ENCODE measurements at regions not wholly inside any gene's neighbourhood (a gene's known extent, or its start where the extent isn't known, plus 50 kb on each side); places are given as distances from the start of the nearest gene placed in this dataset.

GRCh38 chr6:127030836-127031235, 87.6 kb upstream of the RSPO3 start:
- no peaks in the 10 kb centered on the region for H3K36me3 ChIP-seq (replicated peaks)
- H3K4me1 ChIP-seq, result peaks cover 5% of the 10 kb centered on the region
- no peak overlapping the region for H3K4me3 ChIP-seq
- in situ Hi-C loops (cut with MboI; ENCODE audit: low sequenced_read_pairs), result no loop called here
- H3K9me3 ChIP-seq, result no peaks in the 10 kb centered on the region
- H3K27me3 ChIP-seq (ENCODE audit: low read depth), result no peaks in the 10 kb centered on the region
- DNase-seq (ENCODE audit: low spot score in 2 of 2), result no peak

GRCh38 chr6:127031511-127031910, 87.0 kb upstream of the RSPO3 start:
- Histone ChIP-seq H3K9me3 (no peaks in the 10 kb centered on the region), H3K4me3 (no peak overlapping the region), H3K27me3 (ENCODE audit: low read depth) (no peaks in the 10 kb centered on the region), H3K36me3 (replicated peaks) (no peaks in the 10 kb centered on the region), H3K4me1 (peaks cover 2% of the 10 kb centered on the region; the same call in 1 of the 2 replicates)
- no peak for DNase-seq (ENCODE audit: low spot score in 2 of 2)
- in situ Hi-C loops (cut with MboI; ENCODE audit: low sequenced_read_pairs), result no loop called here

GRCh38 chr6:127032971-127033370, 85.5 kb upstream of the RSPO3 start:
- in situ Hi-C loops (cut with MboI; ENCODE audit: low sequenced_read_pairs), result no loop called here

GRCh38 chr6:127051571-127052260, 66.8 kb upstream of the RSPO3 start:
- in situ Hi-C loops (cut with MboI; ENCODE audit: low sequenced_read_pairs), result no loop called here
- no peak overlapping the region for H3K4me3 ChIP-seq

More at GRCh38 chr6:127032971-127033370, 85.5 kb upstream of the RSPO3 start:
- Histone ChIP-seq H3K9me3 (no peaks in the 10 kb centered on the region), H3K4me3 (no peak overlapping the region), H3K27me3 (ENCODE audit: low read depth) (peaks cover 3% of the 10 kb centered on the region; the same call in 1 of the 2 replicates), H3K36me3 (replicated peaks) (no peaks in the 10 kb centered on the region), H3K4me1 (no peaks in the 10 kb centered on the region)
- no peak for DNase-seq (ENCODE audit: low spot score in 2 of 2)

GRCh38 chr6:127053032-127053874, 65.2 kb upstream of the RSPO3 start:
- 0 out of 2 replicates have a peak, but pooled peaks cover 2% of the 10 kb centered on the region for H3K9me3 ChIP-seq
- H3K4me1 ChIP-seq, result no peaks in the 10 kb centered on the region
- in situ Hi-C loops (cut with MboI; ENCODE audit: low sequenced_read_pairs), result no loop called here
- no peak overlapping the region for H3K4me3 ChIP-seq
- no peak for DNase-seq (ENCODE audit: low spot score in 2 of 2)
- H3K36me3 ChIP-seq (replicated peaks), result no peaks in the 10 kb centered on the region
- H3K27me3 ChIP-seq (ENCODE audit: low read depth), result no peaks in the 10 kb centered on the region

More at GRCh38 chr6:127051571-127052260, 66.8 kb upstream of the RSPO3 start:
- no peaks in the 10 kb centered on the region for H3K4me1 ChIP-seq
- H3K9me3 ChIP-seq, result 0 out of 2 replicates have a peak, but pooled peaks cover 2% of the 10 kb centered on the region
- no peaks in the 10 kb centered on the region for H3K27me3 ChIP-seq (ENCODE audit: low read depth)
- H3K36me3 ChIP-seq (replicated peaks), result no peaks in the 10 kb centered on the region
- peak in 1 of 2 experiments; percentile 31 for DNase-seq (ENCODE audit: low spot score in 2 of 2)

- no peak for DNase-seq (ENCODE audit: low spot score in 2 of 2)
- Histone ChIP-seq H3K4me3 (no peak overlapping the region), H3K9me3 (0 out of 2 replicates have a peak, but pooled peaks cover 2% of the 10 kb centered on the region), H3K27me3 (ENCODE audit: low read depth) (no peaks in the 10 kb centered on the region), H3K36me3 (replicated peaks) (no peaks in the 10 kb centered on the region), H3K4me1 (no peaks in the 10 kb centered on the region)
- in situ Hi-C loops (cut with MboI; ENCODE audit: low sequenced_read_pairs), result no loop called here
Measured at GRCh38 chr6:127053875-127054235, 64.6 kb upstream of the RSPO3 start.

- DNase-seq (ENCODE audit: low spot score in 2 of 2), result no peak
- Histone ChIP-seq H3K36me3 (replicated peaks) (no peaks in the 10 kb centered on the region), H3K4me1 (no peaks in the 10 kb centered on the region)
Measured at GRCh38 chr6:127058027-127058426, 60.4 kb upstream of the RSPO3 start.

GRCh38 chr6:127058936-127059335, 59.5 kb upstream of the RSPO3 start:
- in situ Hi-C loops (cut with MboI; ENCODE audit: low sequenced_read_pairs), result no loop called here
- no peaks in the 10 kb centered on the region for H3K27me3 ChIP-seq (ENCODE audit: low read depth)

More at GRCh38 chr6:127058027-127058426, 60.4 kb upstream of the RSPO3 start:
- in situ Hi-C loops (cut with MboI; ENCODE audit: low sequenced_read_pairs), result no loop called here
- no peaks in the 10 kb centered on the region for H3K9me3 ChIP-seq
- no peaks in the 10 kb centered on the region for H3K27me3 ChIP-seq (ENCODE audit: low read depth)
- no peak overlapping the region for H3K4me3 ChIP-seq

More at GRCh38 chr6:127058936-127059335, 59.5 kb upstream of the RSPO3 start:
- Histone ChIP-seq H3K36me3 (replicated peaks) (no peaks in the 10 kb centered on the region), H3K9me3 (no peaks in the 10 kb centered on the region), H3K4me3 (no peak overlapping the region), H3K4me1 (no peaks in the 10 kb centered on the region)
- DNase-seq (ENCODE audit: low spot score in 2 of 2), result no peak
